ENCODE measurements at regions not wholly inside any gene's neighbourhood (a gene's known extent, or its start where the extent isn't known, plus 50 kb on each side); places are given as distances from the start of the nearest gene placed in this dataset.

GRCh38 chr17:73703917-73704316, 59.7 kb upstream of the SDK2 start:
- no peak overlapping the region for H3K4me3 ChIP-seq (ENCODE audit: control insufficient read depth, low read depth, low read length)
- no peak for DNase-seq (ENCODE audit: low read depth)
- TF ChIP-seq CTCF (conservative IDR thresholded peaks at IDR 0.05; ENCODE audit: control insufficient read depth, insufficient read depth, low read depth, low read length): no peak

- DNase-seq (ENCODE audit: low read depth): peak; percentile 90
- TF ChIP-seq CTCF (conservative IDR thresholded peaks at IDR 0.05; ENCODE audit: control insufficient read depth, insufficient read depth, low read depth, low read length): no peak
- H3K4me3 ChIP-seq (ENCODE audit: control insufficient read depth, low read depth, low read length): no peak overlapping the region
These were observed 61.3 kb upstream of the SDK2 start for GRCh38 chr17:73705594-73705993.

GRCh38 chr17:73706428-73706827, 62.2 kb upstream of the SDK2 start:
- no peak for DNase-seq (ENCODE audit: low read depth)
- H3K4me3 ChIP-seq (ENCODE audit: control insufficient read depth, low read depth, low read length): no peak overlapping the region
- TF ChIP-seq CTCF (conservative IDR thresholded peaks at IDR 0.05; ENCODE audit: control insufficient read depth, insufficient read depth, low read depth, low read length): no peak

- no peak for TF ChIP-seq CTCF (conservative IDR thresholded peaks at IDR 0.05; ENCODE audit: control insufficient read depth, insufficient read depth, low read depth, low read length)
- no peak for DNase-seq (ENCODE audit: low read depth)
- H3K4me3 ChIP-seq (ENCODE audit: control insufficient read depth, low read depth, low read length): no peak overlapping the region
These were observed 62.6 kb upstream of the SDK2 start for GRCh38 chr17:73706858-73707257.

GRCh38 chr17:73707358-73707757, 63.1 kb upstream of the SDK2 start:
- H3K4me3 ChIP-seq (ENCODE audit: control insufficient read depth, low read depth, low read length): no peak overlapping the region
- DNase-seq (ENCODE audit: low read depth): no peak
- TF ChIP-seq CTCF (conservative IDR thresholded peaks at IDR 0.05; ENCODE audit: control insufficient read depth, insufficient read depth, low read depth, low read length): no peak

- TF ChIP-seq CTCF (conservative IDR thresholded peaks at IDR 0.05; ENCODE audit: control insufficient read depth, insufficient read depth, low read depth, low read length): peak; percentile 71
- DNase-seq (ENCODE audit: low read depth): peak; percentile 63
- H3K4me3 ChIP-seq (ENCODE audit: control insufficient read depth, low read depth, low read length): no peak overlapping the region
These were observed 65.9 kb upstream of the SDK2 start for GRCh38 chr17:73710095-73710592.

GRCh38 chr17:73711184-73711583, 66.9 kb upstream of the SDK2 start:
- no peak for TF ChIP-seq CTCF (conservative IDR thresholded peaks at IDR 0.05; ENCODE audit: control insufficient read depth, insufficient read depth, low read depth, low read length)

More at GRCh38 chr17:73711184-73711583, 66.9 kb upstream of the SDK2 start:
- DNase-seq (ENCODE audit: low read depth): no peak
- no peak overlapping the region for H3K4me3 ChIP-seq (ENCODE audit: control insufficient read depth, low read depth, low read length)
